Panc1 (cell line): ENCODE measurements at regions not wholly inside any gene's neighbourhood (a gene's known extent, or its start where the extent isn't known, plus 50 kb on each side); places are given as distances from the start of the nearest gene placed in this dataset.
"Not testable (repeated sequence)": the region's sequence is repeated elsewhere in the genome, so short reads cannot be mapped to it uniquely, and the experiment has no call there.

Experiments
- ATAC-seq: fragments of 200-7000 bp; cut with Tn5 transposase; 2 replicates; pipeline ENCODE4 v1.9.1; 2020; ENCODE audit warnings: mild to moderate bottlenecking, moderate library complexity
- BruUV-seq: library from RNA; stranded (reverse); fragments of 400-500 nt; replicated peaks from 2 replicates; lab custom pipeline; 2021; lab: Mats Ljungman, UMichigan
- CTCF ChIA-PET: fragments of 300-600 bp; sonication (Branson Sonifier 250); formaldehyde crosslinking; loops from one replicate; lab custom pipeline; 2022; ENCODE audit warnings: antibody characterized with exemption; lab: Charles Lee
- POLR2A ChIA-PET: fragments of 300-600 bp; sonication (Branson Sonifier 250); formaldehyde crosslinking; loops from one replicate; lab custom pipeline; 2022; ENCODE audit warnings: antibody characterized with exemption; lab: Charles Lee
- DNase-seq: peaks from one replicate; pipeline ENCODE4 v3.0.0-alpha.2; 2010; ENCODE audit warnings: low read depth, low spot score
- H3K27ac ChIP-seq: 2 replicates; pipeline ENCODE4 v1.5.1; 2011; ENCODE audit warnings: mild to moderate bottlenecking, low read length, inconsistent platforms
- H3K27me3 ChIP-seq: fragments of 200-500 bp; sonication (Bioruptor generic); 2 replicates; pipeline ENCODE4 v1.6.0; 2014; ENCODE audit warnings: low read length, inconsistent platforms; ENCODE audit not compliant: control insufficient read depth, insufficient read depth
- H3K36me3 ChIP-seq: fragments of 200-500 bp; sonication (Bioruptor generic); 2 replicates; pipeline ENCODE4 v1.5.1; 2014; ENCODE audit warnings: inconsistent platforms, mild to moderate bottlenecking, low read length, moderate library complexity; ENCODE audit not compliant: control insufficient read depth, insufficient read depth
- H3K4me1 ChIP-seq: 2 replicates; pipeline ENCODE4 v1.5.1; 2011; ENCODE audit warnings: inconsistent platforms, mild to moderate bottlenecking, low read length, moderate library complexity; ENCODE audit not compliant: control insufficient read depth, insufficient read depth
- H3K4me3 ChIP-seq, 2 experiments: 2 replicates each; pipeline ENCODE4 v1.5.1; 2011 to 2012; ENCODE audit warnings: low read depth in 2 of 2, low read length in 2 of 2, mild to moderate bottlenecking in 2 of 2, inconsistent platforms in 1 of 2, moderate library complexity in 1 of 2
- H3K9me3 ChIP-seq: fragments of 200-500 bp; sonication (Bioruptor generic); 2 replicates; pipeline ENCODE4 v1.5.1; 2014; ENCODE audit warnings: low read depth, mild to moderate bottlenecking, inconsistent platforms, low read length, moderate library complexity; ENCODE audit not compliant: control insufficient read depth, insufficient read depth
- CTCF ChIP-seq: fragments of 450-650 bp; IDR thresholded peaks from 2 replicates; pipeline ENCODE4 v1.5.1; 2017; ENCODE audit warnings: mild to moderate bottlenecking
- POLR2AphosphoS5 ChIP-seq: IDR thresholded peaks from 2 replicates; pipeline ENCODE4 v1.6.1; 2012; ENCODE audit warnings: mild to moderate bottlenecking, low read depth, low read length, moderate library complexity
- REST ChIP-seq, 2 experiments: IDR thresholded peaks; 2 replicates each; pipeline ENCODE4 v1.6.1; 2011 to 2012; ENCODE audit warnings: low read depth in 2 of 2, control low read depth in 1 of 2, low read length in 1 of 2, mild to moderate bottlenecking in 1 of 2, moderate library complexity in 1 of 2; ENCODE audit not compliant: insufficient read depth in 1 of 2
- SIN3A ChIP-seq: IDR thresholded peaks from 2 replicates; pipeline ENCODE4 v1.6.1; 2012; ENCODE audit warnings: low read depth, mild to moderate bottlenecking, low read length, moderate library complexity, borderline replicate concordance; ENCODE audit not compliant: insufficient read depth
- TCF7L2 ChIP-seq: IDR thresholded peaks from 2 replicates; pipeline ENCODE4 v1.6.1; 2011; ENCODE audit warnings: mild to moderate bottlenecking, low read depth, low read length, inconsistent platforms
- in situ Hi-C: cut with HindIII; loops from 2 replicates; pipeline ENCODE4 v1.10.0; 2016; ENCODE audit warnings: low sequenced_read_pairs, low pct_unique_long_range_greater_than_20kb
- intact Hi-C: fragments of 100-400 bp; cut with micrococcal nuclease; formaldehyde crosslinking; loops from one replicate; pipeline ENCODE4 v1.10.0; 2022; ENCODE audit not compliant: unreplicated experiment

GRCh38 chrX:23066588-23067281 is 67.0 kb downstream of the DDX53 start:
- in situ Hi-C loops (no loop called here), intact Hi-C loops (no loop called here)
- Histone ChIP-seq H3K9me3 (no peaks in the 10 kb centered on the region), H3K4me3 (no peak overlapping the region), H3K27me3 (no peaks in the 10 kb centered on the region), H3K27ac (no peak overlapping the region), H3K36me3 (no peaks in the 10 kb centered on the region), H3K4me1 (no peaks in the 10 kb centered on the region)
- ChIA-PET CTCF (no interaction called here), POLR2A (interaction anchor here (0.5 kb wide), 1 partner anchor 1557 kb away, joined by 3 read pairs; no protein-coding TSS in a partner anchor)
- DNase-seq: no peak
- BruUV-seq: no TSS peak
- TF ChIP-seq REST (IDR thresholded peaks at IDR 0.05; ENCODE audit: insufficient read depth in 1 of 2, low read depth in 2 of 2, low read length in 1 of 2) (no peak), CTCF (no peak), POLR2AphosphoS5 (no peak), TCF7L2 (no peak), SIN3A (no peak)
- ATAC-seq: no peak

- DNase-seq, POLR2A ChIA-PET, ATAC-seq, in situ Hi-C loops, H3K4me3 ChIP-seq, H3K4me1 ChIP-seq, CTCF ChIA-PET, H3K27me3 ChIP-seq, BruUV-seq, H3K9me3 ChIP-seq, intact Hi-C loops, H3K36me3 ChIP-seq, H3K27ac ChIP-seq: not testable (repeated sequence)
Measured at GRCh38 chrX:23075461-23075860, 75.7 kb downstream of the DDX53 start.

GRCh38 chrX:23079347-23079746 is 79.6 kb downstream of the DDX53 start:
- Histone ChIP-seq H3K27ac (no peak overlapping the region), H3K4me1 (no peaks in the 10 kb centered on the region), H3K9me3 (no peaks in the 10 kb centered on the region), H3K4me3 (no peak overlapping the region), H3K27me3 (no peaks in the 10 kb centered on the region), H3K36me3 (no peaks in the 10 kb centered on the region)
- ChIA-PET POLR2A (no interaction called here), CTCF (no interaction called here)
- no TSS peak for BruUV-seq
- intact Hi-C loops (no loop called here), in situ Hi-C loops (no loop called here)
- no peak for TF ChIP-seq CTCF
- no peak for TF ChIP-seq REST (IDR thresholded peaks at IDR 0.05; ENCODE audit: insufficient read depth in 1 of 2, low read depth in 2 of 2, low read length in 1 of 2)
- no peak for TF ChIP-seq TCF7L2
- TF ChIP-seq SIN3A: no peak
- no peak for TF ChIP-seq POLR2AphosphoS5
- DNase-seq (no peak), ATAC-seq (no peak)
